GM18861 (cell line): ENCODE measurements at regions not wholly inside any gene's neighbourhood (a gene's known extent, or its start where the extent isn't known, plus 50 kb on each side); places are given as distances from the start of the nearest gene placed in this dataset.

Experiments used
- ATAC-seq: cut with Tn5 transposase; IDR thresholded peaks from one replicate; pipeline ENCODE4 v1.9.1; 2021; ENCODE audit not compliant: unreplicated experiment

GRCh38 chr1:229817936-229818335, 191.9 kb downstream of the URB2 start:
- no peak for ATAC-seq

GRCh38 chr1:229819091-229819490, 193.0 kb downstream of the URB2 start:
- ATAC-seq: no peak

- no peak for ATAC-seq
Observed at GRCh38 chr1:229822026-229822425, 196.0 kb downstream of the URB2 start.

GRCh38 chr1:229825042-229825441, 199.0 kb downstream of the URB2 start:
- ATAC-seq: no peak

GRCh38 chr1:229828461-229828860, 202.4 kb downstream of the URB2 start:
- no peak for ATAC-seq

GRCh38 chr1:229832695-229833094, 206.6 kb downstream of the URB2 start:
- no peak for ATAC-seq

GRCh38 chr1:229834230-229834629, 208.2 kb downstream of the URB2 start:
- ATAC-seq: no peak

- ATAC-seq: no peak
Observed at GRCh38 chr1:229835226-229835625, 209.2 kb downstream of the URB2 start.

GRCh38 chr1:229836324-229836723, 210.3 kb downstream of the URB2 start:
- no peak for ATAC-seq

GRCh38 chr1:229838204-229838603, 212.2 kb downstream of the URB2 start:
- no peak for ATAC-seq

GRCh38 chr1:229839800-229840199, 213.8 kb downstream of the URB2 start:
- ATAC-seq: no peak

GRCh38 chr1:229841230-229841629, 215.2 kb downstream of the URB2 start:
- no peak for ATAC-seq

- no peak for ATAC-seq
Observed at GRCh38 chr1:229842302-229843255, 216.5 kb downstream of the URB2 start.

- no peak for ATAC-seq
Observed at GRCh38 chr1:229843627-229844238, 217.7 kb downstream of the URB2 start.

- ATAC-seq: no peak
Observed at GRCh38 chr1:229844675-229845074, 218.6 kb downstream of the URB2 start.

GRCh38 chr1:229845410-229846138, 219.5 kb downstream of the URB2 start:
- ATAC-seq: no peak

GRCh38 chr1:229846351-229846750, 220.3 kb downstream of the URB2 start:
- no peak for ATAC-seq

GRCh38 chr1:229848752-229849677, 218.0 kb upstream of the GALNT2 start:
- ATAC-seq: no peak

GRCh38 chr1:229851511-229851910, 215.5 kb upstream of the GALNT2 start:
- ATAC-seq: no peak

- no peak for ATAC-seq
Observed at GRCh38 chr1:229853751-229854150, 213.3 kb upstream of the GALNT2 start.

- ATAC-seq: no peak
Observed at GRCh38 chr1:229854620-229855019, 212.4 kb upstream of the GALNT2 start.
